ENCODE measurements at regions not wholly inside any gene's neighbourhood (a gene's known extent, or its start where the extent isn't known, plus 50 kb on each side); places are given as distances from the start of the nearest gene placed in this dataset.

GRCh38 chr6:11633741-11634509, 96.4 kb downstream of the TMEM170B start:
- DNase-seq = no peak

GRCh38 chr6:11634948-11635347, 97.4 kb downstream of the TMEM170B start:
- DNase-seq = no peak

GRCh38 chr6:11636121-11636520, 98.6 kb downstream of the TMEM170B start:
- DNase-seq = no peak

- DNase-seq = no peak
These were observed 99.7 kb downstream of the TMEM170B start for GRCh38 chr6:11637266-11637665.

DNA sequence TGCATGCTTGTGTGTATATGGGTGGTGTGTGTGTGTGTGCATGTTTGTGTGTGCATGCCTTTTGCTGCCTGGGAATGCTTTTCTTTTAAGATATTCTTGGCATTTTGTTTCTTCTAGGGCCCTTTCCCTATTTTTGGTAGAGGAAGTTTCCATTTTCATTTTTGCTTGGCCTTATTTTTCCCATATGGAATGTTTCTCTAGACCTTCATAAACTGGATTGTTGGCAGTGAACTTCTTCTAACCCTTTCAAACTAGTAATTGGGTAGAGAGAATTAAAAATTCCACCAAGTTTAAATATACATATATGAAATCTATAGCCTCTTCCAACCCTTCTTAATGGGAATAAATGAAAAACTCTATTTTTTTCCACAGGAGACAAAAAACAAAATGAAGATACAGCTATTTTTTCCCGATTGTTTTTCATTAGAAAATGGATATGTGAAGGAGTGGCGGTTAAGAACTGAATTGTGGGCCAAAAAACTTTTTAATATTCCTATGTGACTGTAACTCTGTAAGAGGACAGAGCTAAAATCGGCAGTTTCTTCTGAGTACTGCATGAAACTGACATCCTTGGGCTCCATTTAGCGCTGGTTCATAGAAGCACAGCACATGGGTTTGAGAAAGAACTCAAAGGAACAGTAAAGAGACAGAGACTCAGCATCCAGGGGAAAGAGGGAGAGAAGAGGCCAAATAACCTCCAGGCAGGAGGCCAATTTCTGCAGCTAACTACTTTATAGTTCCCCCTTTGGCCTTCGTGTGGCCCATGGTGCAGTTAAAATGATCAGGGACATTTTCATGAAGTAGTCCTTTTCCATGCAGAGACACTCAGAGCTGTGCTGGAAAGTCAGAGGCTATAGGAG, 102.1 kb downstream of the TMEM170B start:
- no peak for DNase-seq

GRCh38 chr6:11640486-11640885, 102.9 kb downstream of the TMEM170B start:
- no peak for DNase-seq

GRCh38 chr6:11644071-11644470, 106.5 kb downstream of the TMEM170B start:
- DNase-seq = no peak

DNA sequence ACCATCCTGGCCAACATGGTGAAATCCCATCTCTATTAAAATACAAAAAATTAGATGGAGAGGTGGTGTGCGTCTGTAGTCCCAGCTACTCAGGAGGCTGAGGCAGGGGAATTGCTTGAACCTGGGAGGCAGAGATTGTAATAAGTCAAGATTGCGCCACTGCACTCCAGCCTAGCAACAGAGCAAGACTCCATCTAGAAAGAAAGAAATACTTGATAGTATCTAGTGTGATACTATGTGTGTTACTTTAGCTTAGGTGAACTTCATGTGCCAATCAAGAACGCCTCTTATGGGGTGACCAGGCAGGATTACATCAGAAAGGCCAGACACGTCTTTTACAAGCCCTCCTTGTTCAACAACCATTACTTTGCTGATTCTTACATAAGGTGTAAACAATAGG, 107.1 kb downstream of the TMEM170B start:
- no peak for DNase-seq

GRCh38 chr6:11645016-11645415, 107.5 kb downstream of the TMEM170B start:
- DNase-seq = no peak

DNA sequence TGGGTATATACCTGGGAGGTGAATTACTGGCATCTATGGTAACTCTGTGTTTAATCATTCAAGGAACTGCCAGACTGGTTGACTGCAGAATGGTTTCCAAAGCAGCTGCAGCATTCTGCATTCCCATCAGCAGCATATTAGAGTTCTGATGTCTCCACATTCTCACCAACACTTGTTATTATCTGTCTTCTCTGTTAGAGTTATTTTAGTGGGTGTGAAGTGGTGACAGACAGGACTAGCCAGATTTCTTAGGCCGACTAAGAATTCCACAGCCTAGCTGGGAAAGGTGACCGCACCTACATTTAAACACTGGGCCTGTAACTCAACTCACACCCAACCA, 110.9 kb downstream of the TMEM170B start:
- DNase-seq = no peak

GRCh38 chr6:11648889-11649288, 111.3 kb downstream of the TMEM170B start:
- no peak for DNase-seq

DNA sequence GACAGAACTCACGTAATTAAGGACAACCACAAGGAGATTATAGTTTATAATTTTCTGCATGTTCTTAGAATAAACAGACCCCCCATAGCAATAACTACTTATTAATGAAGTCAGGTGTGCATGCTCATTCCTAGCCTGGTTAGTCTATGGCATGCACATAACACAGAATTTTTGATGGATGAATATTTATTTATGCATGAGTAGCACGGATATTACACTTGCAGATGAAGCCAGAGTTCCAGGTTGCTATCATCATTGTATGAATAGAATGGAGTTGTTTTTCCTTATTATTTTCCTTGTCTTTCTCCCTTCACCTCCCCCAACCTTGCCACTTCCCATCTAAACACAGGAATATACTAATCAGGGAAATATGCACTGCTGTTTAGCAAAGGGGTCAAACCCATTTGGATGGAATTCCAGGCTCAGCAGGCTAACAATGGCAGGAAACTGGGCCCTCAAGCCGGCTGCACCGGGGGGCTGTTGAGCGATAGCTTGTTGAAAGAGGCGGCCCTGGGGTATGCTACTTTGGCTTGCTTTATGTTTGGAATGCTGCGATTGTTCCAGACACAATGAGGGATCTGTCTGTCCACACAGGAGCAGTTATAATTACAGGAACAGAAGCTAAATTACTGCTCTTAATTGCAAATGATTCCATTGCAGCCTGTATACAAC, 112.6 kb downstream of the TMEM170B start:
- no peak for DNase-seq

GRCh38 chr6:11650711-11651110, 113.2 kb downstream of the TMEM170B start:
- no peak for DNase-seq

DNA sequence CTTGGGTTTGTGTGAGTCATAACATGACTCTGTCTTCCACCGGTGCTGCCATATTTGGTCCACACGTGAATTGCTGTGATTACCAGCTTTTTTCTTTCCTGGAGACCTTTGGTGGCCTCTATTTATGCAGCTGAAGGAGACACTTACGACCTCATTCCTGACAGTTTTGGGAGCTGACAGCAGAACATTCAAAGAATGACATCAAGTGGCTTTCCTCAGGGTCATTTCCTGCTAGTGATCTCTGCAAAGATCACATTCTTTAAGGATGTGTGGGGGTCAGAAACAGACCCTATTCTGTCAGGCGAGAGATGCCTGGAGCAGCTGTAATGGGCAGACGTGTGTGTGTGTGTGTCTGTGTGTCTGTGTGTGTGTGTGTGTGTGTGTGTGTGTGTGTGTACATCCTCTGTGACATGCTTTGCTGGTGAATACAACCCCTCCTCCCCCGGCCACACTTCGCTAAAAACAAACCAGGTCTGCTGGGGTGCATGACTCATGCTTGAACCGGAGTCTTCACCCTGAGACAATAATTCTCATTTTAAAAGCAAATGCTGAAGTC, 115.6 kb downstream of the TMEM170B start:
- no peak for DNase-seq

DNA sequence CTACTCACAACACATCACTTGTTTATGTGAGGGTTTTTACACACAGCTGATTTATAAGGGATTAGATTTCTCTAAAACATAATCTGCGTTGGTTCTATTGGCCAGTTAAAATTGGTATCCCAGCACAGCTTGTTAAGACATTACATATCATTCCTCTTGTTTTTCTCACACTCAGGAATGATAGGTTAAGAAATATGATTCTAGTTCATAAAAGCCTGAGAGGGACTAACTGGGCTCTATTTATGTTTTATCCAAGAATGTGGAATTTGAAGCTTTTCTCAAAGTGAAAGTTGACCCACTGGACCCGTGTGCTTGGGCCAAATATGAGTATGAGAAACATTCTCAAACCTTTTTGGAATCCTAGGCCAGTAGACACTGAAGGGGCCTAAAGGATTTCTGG, 117.3 kb downstream of the TMEM170B start:
- DNase-seq = no peak

- DNase-seq = no peak
These were observed 118.9 kb downstream of the TMEM170B start for GRCh38 chr6:11656491-11656890.

DNA sequence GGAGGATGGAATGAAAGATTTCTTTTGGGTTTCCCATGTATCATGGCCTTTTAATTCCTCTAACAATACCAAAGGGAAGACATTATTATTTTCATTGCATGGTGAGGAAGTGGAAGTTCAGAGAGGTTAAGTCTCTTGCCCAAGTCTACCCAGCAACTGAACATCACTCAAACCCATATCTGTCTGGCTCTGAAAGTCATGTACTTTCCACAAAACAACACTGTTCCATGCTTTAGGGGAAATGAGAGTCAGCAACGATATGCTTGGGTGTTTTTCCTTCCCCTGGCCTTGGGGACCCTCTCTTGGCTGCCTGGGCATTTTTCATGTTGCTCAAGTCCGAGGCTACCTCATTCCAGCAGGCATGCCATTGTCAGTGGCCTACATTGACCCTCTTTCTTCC, 118.8 kb downstream of the ADTRP start:
- peak; percentile 15 for DNase-seq

GRCh38 chr6:11662323-11662722, 116.3 kb downstream of the ADTRP start:
- DNase-seq = no peak

DNA sequence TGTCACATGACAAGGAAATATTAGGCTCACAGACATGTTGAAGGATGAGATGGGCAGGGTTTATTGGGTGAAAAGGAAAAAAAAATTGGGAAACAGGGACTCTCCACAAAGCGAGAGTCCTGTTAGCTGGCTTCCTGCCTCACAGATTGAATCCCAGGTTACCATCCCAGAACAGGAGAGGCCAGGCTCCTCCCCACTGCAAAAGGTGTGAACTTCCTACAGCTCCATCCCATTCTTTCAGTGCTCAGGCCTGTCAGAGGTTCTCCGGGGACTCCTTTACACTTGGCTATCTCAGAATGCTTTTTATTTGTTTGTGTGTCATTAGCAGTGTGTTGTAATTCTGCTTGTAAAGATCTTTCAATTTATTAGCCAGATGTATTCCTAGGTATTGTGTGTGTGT, 115.1 kb downstream of the ADTRP start:
- DNase-seq = no peak
